Testis (tissue), 2 donors: ENCODE measurements at regions not wholly inside any gene's neighbourhood (a gene's known extent, or its start where the extent isn't known, plus 50 kb on each side); places are given as distances from the start of the nearest gene placed in this dataset.

ENCODE experiments used
- CTCF ChIP-seq, 3 experiments: fragments of 450-650 bp in 2 of 3; fragments of 200-600 bp in 1 of 3; sonication (generic) in 1 of 3; IDR thresholded peaks; one replicate each; pipeline ENCODE4 v1.5.1; 2016 to 2019; ENCODE audit warnings: antibody characterized with exemption in 3 of 3, mild to moderate bottlenecking in 2 of 3, moderate library complexity in 1 of 3
- POLR2A ChIP-seq: fragments of 450-650 bp; IDR thresholded peaks from one replicate; pipeline ENCODE4 v1.6.1; 2017; ENCODE audit warnings: antibody characterized with exemption, mild to moderate bottlenecking, moderate library complexity

- TF ChIP-seq CTCF (IDR thresholded peaks at IDR 0.05) (no peak), POLR2A (no peak)
Observed at GRCh38 chr1:14245954-14246353, 352.5 kb upstream of the KAZN start.
